PC-9 (cell line): ENCODE measurements at regions not wholly inside any gene's neighbourhood (a gene's known extent, or its start where the extent isn't known, plus 50 kb on each side); places are given as distances from the start of the nearest gene placed in this dataset.

Experiments used
- BruUV-seq: library from RNA; stranded (reverse); fragments of 400-500 nt; replicated peaks from 2 replicates; lab custom pipeline; 2021; lab: Mats Ljungman, UMichigan
- CTCF ChIA-PET: fragments of 300-600 bp; sonication (Branson Sonifier 250); formaldehyde crosslinking; loops from one replicate; lab custom pipeline; 2022; ENCODE audit warnings: antibody characterized with exemption; lab: Charles Lee
- POLR2A ChIA-PET: fragments of 300-600 bp; sonication (Branson Sonifier 250); formaldehyde crosslinking; loops from one replicate; lab custom pipeline; 2022; ENCODE audit warnings: antibody characterized with exemption; ENCODE audit not compliant: unreplicated experiment; lab: Charles Lee
- DNase-seq, 2 experiments: peaks; one replicate each; pipeline versions ENCODE4 v3.0.0 to v3.0.0-alpha.2; 2015 to 2022; ENCODE audit warnings: mixed read lengths in 1 of 2
- H2AFZ ChIP-seq: fragments of 200-600 bp; sonication (generic); 2 replicates; pipeline ENCODE4 v1.8.1; 2017; ENCODE audit warnings: antibody characterized with exemption
- H3F3A ChIP-seq: fragments of 200-600 bp; sonication (generic); 2 replicates; pipeline ENCODE4 v1.8.1; 2017; ENCODE audit warnings: antibody characterized with exemption, mild to moderate bottlenecking, low read depth; ENCODE audit not compliant: insufficient read depth
- H3K27ac ChIP-seq: fragments of 200-600 bp; sonication (generic); 2 replicates; pipeline ENCODE4 v1.6.1; 2016; ENCODE audit warnings: mixed run types
- H3K27me3 ChIP-seq: fragments of 200-600 bp; sonication (generic); 2 replicates; pipeline ENCODE4 v1.6.1; 2016; ENCODE audit warnings: low read depth, mixed run types; ENCODE audit not compliant: insufficient read depth
- H3K36me3 ChIP-seq: fragments of 200-600 bp; sonication (generic); 2 replicates; pipeline ENCODE4 v1.6.1; 2016; ENCODE audit warnings: low read depth, mixed run types
- H3K4me1 ChIP-seq: fragments of 200-600 bp; sonication (generic); replicated peaks from 2 replicates; pipeline ENCODE4 v1.6.1; 2016; ENCODE audit warnings: mixed run types; ENCODE audit not compliant: insufficient read depth
- H3K4me2 ChIP-seq: fragments of 200-600 bp; sonication (generic); 2 replicates; pipeline ENCODE4 v1.6.1; 2017; ENCODE audit warnings: mixed run types
- H3K4me3 ChIP-seq: fragments of 200-600 bp; sonication (generic); 2 replicates; pipeline ENCODE4 v1.6.1; 2016; ENCODE audit warnings: mixed run types
- H3K79me2 ChIP-seq: fragments of 200-600 bp; sonication (generic); 2 replicates; pipeline ENCODE4 v1.6.1; 2017; ENCODE audit warnings: low read depth, mixed run types
- H3K9me2 ChIP-seq: fragments of 200-600 bp; sonication (generic); 2 replicates; pipeline ENCODE4 v1.8.1; 2017; ENCODE audit warnings: mild to moderate bottlenecking; ENCODE audit not compliant: insufficient read depth
- H3K9me3 ChIP-seq: fragments of 200-600 bp; sonication (generic); 2 replicates; pipeline ENCODE4 v1.8.1; 2016; ENCODE audit warnings: low read depth; ENCODE audit not compliant: insufficient read depth
- H4K20me1 ChIP-seq: fragments of 200-600 bp; sonication (generic); 2 replicates; pipeline ENCODE4 v1.8.1; 2017; ENCODE audit not compliant: insufficient read depth
- CTCF ChIP-seq: fragments of 200-600 bp; sonication (generic); conservative IDR thresholded peaks from 2 replicates; pipeline ENCODE4 v1.6.1; 2017; ENCODE audit warnings: mixed run types, antibody characterized with exemption, mild to moderate bottlenecking, moderate library complexity
- EZH2 ChIP-seq: fragments of 200-600 bp; sonication (generic); IDR thresholded peaks from 2 replicates; pipeline ENCODE4 v1.8.0; 2017; ENCODE audit warnings: antibody characterized with exemption, low read depth
- intact Hi-C: fragments of 100-400 bp; cut with micrococcal nuclease; formaldehyde crosslinking; loops from one replicate; pipeline ENCODE4 v1.10.0; 2022; ENCODE audit not compliant: unreplicated experiment

DNA sequence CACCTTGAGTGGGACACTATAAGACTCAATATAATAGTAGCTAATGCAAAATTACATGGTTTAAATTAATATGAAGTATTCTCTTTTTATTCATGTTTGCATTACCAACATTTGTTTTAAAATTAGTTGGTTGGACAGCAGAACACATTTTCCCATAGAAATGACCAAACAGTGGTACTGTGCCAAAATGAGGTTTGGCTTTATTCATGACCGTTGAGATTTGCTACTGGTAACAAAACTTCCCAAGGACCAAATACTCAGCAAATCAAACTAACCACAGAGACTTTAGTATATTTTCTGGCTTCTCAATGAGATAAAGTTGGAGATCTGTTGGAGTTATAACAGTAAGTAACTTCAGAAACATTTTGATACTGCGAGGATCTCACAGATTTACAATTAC is 637.8 kb upstream of the MEF2C start:
- Histone ChIP-seq H3K4me2 (no peak overlapping the region), H3F3A (no peaks in the 10 kb centered on the region), H3K9me3 (no peaks in the 10 kb centered on the region), H3K4me1 (no peaks in the 10 kb centered on the region), H3K79me2 (no peaks in the 10 kb centered on the region), H3K27me3 (no peaks in the 10 kb centered on the region), H3K36me3 (no peaks in the 10 kb centered on the region), H3K27ac (no peak overlapping the region), H3K9me2 (no peaks in the 10 kb centered on the region), H4K20me1 (no peaks in the 10 kb centered on the region), H3K4me3 (no peak overlapping the region), H2AFZ (no peak overlapping the region)
- intact Hi-C loops = no loop called here
- DNase-seq = no peak
- no TSS peak for BruUV-seq
- POLR2A ChIA-PET = no interaction called here
- CTCF ChIA-PET = no interaction called here
- TF ChIP-seq CTCF (no peak), EZH2 (no peak)

DNA sequence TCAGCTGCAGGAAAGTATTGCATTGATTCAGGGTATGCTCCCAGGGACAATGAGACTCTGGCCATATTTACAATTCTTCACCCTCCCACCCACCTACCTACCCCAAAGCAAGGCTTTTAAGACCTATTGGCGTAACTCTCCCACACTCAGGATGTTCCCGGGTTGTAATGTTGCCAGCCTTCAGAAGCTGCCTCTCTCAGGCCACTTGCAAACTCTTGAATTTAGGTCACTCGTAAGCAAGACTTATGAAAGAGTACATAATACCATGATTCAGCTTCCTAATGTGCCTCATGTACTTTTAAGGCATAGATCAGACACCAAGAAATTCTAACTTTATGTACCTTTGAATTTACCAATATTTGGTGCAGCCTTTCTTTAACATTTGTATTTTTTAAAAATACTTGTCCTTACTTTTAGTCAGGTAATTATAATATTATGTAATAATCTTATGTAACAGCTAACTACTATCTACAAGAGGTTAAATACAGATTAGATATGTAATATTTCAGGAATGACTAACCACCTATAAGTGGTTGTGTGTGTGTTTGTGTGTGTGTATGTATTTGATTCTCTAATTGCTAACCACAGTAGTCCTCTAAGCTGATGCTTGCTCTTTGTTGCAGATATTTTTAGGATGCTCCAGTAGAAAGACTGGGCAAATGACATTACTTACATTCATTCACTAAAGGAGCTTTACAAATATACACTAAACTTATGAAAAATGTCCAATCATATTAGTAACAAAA is 630.5 kb upstream of the MEF2C start:
- BruUV-seq = no TSS peak
- no peak overlapping the region for H3K4me3 ChIP-seq
- no peaks in the 10 kb centered on the region for H4K20me1 ChIP-seq
- H3K4me2 ChIP-seq = no peak overlapping the region
- H3K36me3 ChIP-seq = no peaks in the 10 kb centered on the region
- no peak overlapping the region for H2AFZ ChIP-seq
- H3K27me3 ChIP-seq = no peaks in the 10 kb centered on the region
- H3K27ac ChIP-seq = no peak overlapping the region
- H3F3A ChIP-seq = no peaks in the 10 kb centered on the region
- H3K9me3 ChIP-seq = no peaks in the 10 kb centered on the region
- DNase-seq = no peak
- H3K4me1 ChIP-seq = no peaks in the 10 kb centered on the region
- H3K79me2 ChIP-seq = no peaks in the 10 kb centered on the region
- CTCF ChIA-PET = interaction anchor here (0.7 kb wide), 1 partner anchor 63 kb away, joined by 3 read pairs; no protein-coding TSS in a partner anchor
- no peaks in the 10 kb centered on the region for H3K9me2 ChIP-seq
- TF ChIP-seq CTCF (no peak), EZH2 (no peak)
- intact Hi-C loops = no loop called here
- POLR2A ChIA-PET = no interaction called here

- H3K79me2 ChIP-seq = no peaks in the 10 kb centered on the region
- H3K9me3 ChIP-seq = no peaks in the 10 kb centered on the region
- H3K9me2 ChIP-seq = no peaks in the 10 kb centered on the region; the same call in 1 of the 2 replicates
- BruUV-seq = no TSS peak
- H3K36me3 ChIP-seq = no peaks in the 10 kb centered on the region
- H2AFZ ChIP-seq = no peak overlapping the region
- no peak overlapping the region for H3K4me2 ChIP-seq
- H4K20me1 ChIP-seq = no peaks in the 10 kb centered on the region
- H3K27ac ChIP-seq = no peak overlapping the region
- intact Hi-C loops = no loop called here
- H3K27me3 ChIP-seq = no peaks in the 10 kb centered on the region
- no peaks in the 10 kb centered on the region for H3K4me1 ChIP-seq
- POLR2A ChIA-PET = no interaction called here
- no peaks in the 10 kb centered on the region for H3F3A ChIP-seq
- CTCF ChIA-PET = no interaction called here
- DNase-seq = no peak
- H3K4me3 ChIP-seq = no peak overlapping the region
- TF ChIP-seq EZH2 (no peak), CTCF (no peak)
These were observed 621.1 kb upstream of the MEF2C start for GRCh38 chr5:89504051-89504450.
